PC-9 (cell line): ENCODE measurements at regions not wholly inside any gene's neighbourhood (a gene's known extent, or its start where the extent isn't known, plus 50 kb on each side); places are given as distances from the start of the nearest gene placed in this dataset.

Source experiments
- BruUV-seq: library from RNA; stranded (reverse); fragments of 400-500 nt; replicated peaks from 2 replicates; lab custom pipeline; 2021; lab: Mats Ljungman, UMichigan
- CTCF ChIA-PET: fragments of 300-600 bp; sonication (Branson Sonifier 250); formaldehyde crosslinking; loops from one replicate; lab custom pipeline; 2022; ENCODE audit warnings: antibody characterized with exemption; lab: Charles Lee
- POLR2A ChIA-PET: fragments of 300-600 bp; sonication (Branson Sonifier 250); formaldehyde crosslinking; loops from one replicate; lab custom pipeline; 2022; ENCODE audit warnings: antibody characterized with exemption; ENCODE audit not compliant: unreplicated experiment; lab: Charles Lee
- DNase-seq, 2 experiments: peaks; one replicate each; pipeline versions ENCODE4 v3.0.0 to v3.0.0-alpha.2; 2015 to 2022; ENCODE audit warnings: mixed read lengths in 1 of 2
- H2AFZ ChIP-seq: fragments of 200-600 bp; sonication (generic); 2 replicates; pipeline ENCODE4 v1.8.1; 2017; ENCODE audit warnings: antibody characterized with exemption
- H3F3A ChIP-seq: fragments of 200-600 bp; sonication (generic); 2 replicates; pipeline ENCODE4 v1.8.1; 2017; ENCODE audit warnings: antibody characterized with exemption, mild to moderate bottlenecking, low read depth; ENCODE audit not compliant: insufficient read depth
- H3K27ac ChIP-seq: fragments of 200-600 bp; sonication (generic); 2 replicates; pipeline ENCODE4 v1.6.1; 2016; ENCODE audit warnings: mixed run types
- H3K27me3 ChIP-seq: fragments of 200-600 bp; sonication (generic); 2 replicates; pipeline ENCODE4 v1.6.1; 2016; ENCODE audit warnings: low read depth, mixed run types; ENCODE audit not compliant: insufficient read depth
- H3K36me3 ChIP-seq: fragments of 200-600 bp; sonication (generic); 2 replicates; pipeline ENCODE4 v1.6.1; 2016; ENCODE audit warnings: low read depth, mixed run types
- H3K4me1 ChIP-seq: fragments of 200-600 bp; sonication (generic); replicated peaks from 2 replicates; pipeline ENCODE4 v1.6.1; 2016; ENCODE audit warnings: mixed run types; ENCODE audit not compliant: insufficient read depth
- H3K4me2 ChIP-seq: fragments of 200-600 bp; sonication (generic); 2 replicates; pipeline ENCODE4 v1.6.1; 2017; ENCODE audit warnings: mixed run types
- H3K4me3 ChIP-seq: fragments of 200-600 bp; sonication (generic); 2 replicates; pipeline ENCODE4 v1.6.1; 2016; ENCODE audit warnings: mixed run types
- H3K79me2 ChIP-seq: fragments of 200-600 bp; sonication (generic); 2 replicates; pipeline ENCODE4 v1.6.1; 2017; ENCODE audit warnings: low read depth, mixed run types
- H3K9me2 ChIP-seq: fragments of 200-600 bp; sonication (generic); 2 replicates; pipeline ENCODE4 v1.8.1; 2017; ENCODE audit warnings: mild to moderate bottlenecking; ENCODE audit not compliant: insufficient read depth
- H3K9me3 ChIP-seq: fragments of 200-600 bp; sonication (generic); 2 replicates; pipeline ENCODE4 v1.8.1; 2016; ENCODE audit warnings: low read depth; ENCODE audit not compliant: insufficient read depth
- H4K20me1 ChIP-seq: fragments of 200-600 bp; sonication (generic); 2 replicates; pipeline ENCODE4 v1.8.1; 2017; ENCODE audit not compliant: insufficient read depth
- CTCF ChIP-seq: fragments of 200-600 bp; sonication (generic); conservative IDR thresholded peaks from 2 replicates; pipeline ENCODE4 v1.6.1; 2017; ENCODE audit warnings: mixed run types, antibody characterized with exemption, mild to moderate bottlenecking, moderate library complexity
- EZH2 ChIP-seq: fragments of 200-600 bp; sonication (generic); IDR thresholded peaks from 2 replicates; pipeline ENCODE4 v1.8.0; 2017; ENCODE audit warnings: antibody characterized with exemption, low read depth
- intact Hi-C: fragments of 100-400 bp; cut with micrococcal nuclease; formaldehyde crosslinking; loops from one replicate; pipeline ENCODE4 v1.10.0; 2022; ENCODE audit not compliant: unreplicated experiment

GRCh38 chr4:178414042-178414441, 971.8 kb upstream of the AGA start:
- H3K27ac ChIP-seq: no peak overlapping the region
- BruUV-seq: no TSS peak
- H4K20me1 ChIP-seq: no peaks in the 10 kb centered on the region
- H3K36me3 ChIP-seq: no peaks in the 10 kb centered on the region
- no peak for DNase-seq
- no peak overlapping the region for H2AFZ ChIP-seq
- no peaks in the 10 kb centered on the region for H3K9me2 ChIP-seq
- no peaks in the 10 kb centered on the region for H3K27me3 ChIP-seq
- TF ChIP-seq EZH2: no peak
- no peak for TF ChIP-seq CTCF
- no peaks in the 10 kb centered on the region for H3K79me2 ChIP-seq
- intact Hi-C loops: no loop called here
- no peaks in the 10 kb centered on the region for H3K4me1 ChIP-seq
- POLR2A ChIA-PET: no interaction called here
- H3F3A ChIP-seq: no peaks in the 10 kb centered on the region
- H3K4me3 ChIP-seq: no peak overlapping the region
- CTCF ChIA-PET: no interaction called here
- no peaks in the 10 kb centered on the region for H3K9me3 ChIP-seq
- H3K4me2 ChIP-seq: no peak overlapping the region

- ChIA-PET POLR2A (no interaction called here), CTCF (no interaction called here)
- no TSS peak for BruUV-seq
- Histone ChIP-seq H3F3A (no peaks in the 10 kb centered on the region), H3K79me2 (no peaks in the 10 kb centered on the region), H3K4me2 (no peak overlapping the region), H3K4me3 (no peak overlapping the region), H3K36me3 (no peaks in the 10 kb centered on the region), H2AFZ (no peak overlapping the region), H3K27me3 (no peaks in the 10 kb centered on the region), H4K20me1 (no peaks in the 10 kb centered on the region), H3K9me3 (no peaks in the 10 kb centered on the region), H3K27ac (no peak overlapping the region), H3K4me1 (no peaks in the 10 kb centered on the region), H3K9me2 (no peaks in the 10 kb centered on the region)
- TF ChIP-seq EZH2 (no peak), CTCF (no peak)
- intact Hi-C loops: no loop called here
- DNase-seq: no peak
Observed at GRCh38 chr4:178414881-178415446, 972.7 kb upstream of the AGA start.

GRCh38 chr4:178415925-178416324, 973.7 kb upstream of the AGA start:
- no peak overlapping the region for H2AFZ ChIP-seq
- H3K27ac ChIP-seq: no peak overlapping the region
- no peaks in the 10 kb centered on the region for H3K9me3 ChIP-seq
- ChIA-PET POLR2A (no interaction called here), CTCF (no interaction called here)
- no peaks in the 10 kb centered on the region for H3K79me2 ChIP-seq
- no peak for TF ChIP-seq CTCF
- no peak for TF ChIP-seq EZH2
- H4K20me1 ChIP-seq: no peaks in the 10 kb centered on the region
- H3K27me3 ChIP-seq: no peaks in the 10 kb centered on the region
- intact Hi-C loops: no loop called here
- H3K4me3 ChIP-seq: no peak overlapping the region
- H3K4me2 ChIP-seq: no peak overlapping the region
- no peaks in the 10 kb centered on the region for H3K4me1 ChIP-seq
- H3K9me2 ChIP-seq: no peaks in the 10 kb centered on the region
- DNase-seq: no peak
- no TSS peak for BruUV-seq
- no peaks in the 10 kb centered on the region for H3F3A ChIP-seq
- H3K36me3 ChIP-seq: no peaks in the 10 kb centered on the region
